Transverse colon (tissue), 4 donors: ENCODE measurements at regions not wholly inside any gene's neighbourhood (a gene's known extent, or its start where the extent isn't known, plus 50 kb on each side); places are given as distances from the start of the nearest gene placed in this dataset.
"Not testable (repeated sequence)": the region's sequence is repeated elsewhere in the genome, so short reads cannot be mapped to it uniquely, and the experiment has no call there.

ENCODE experiments used
- CTCF ChIP-seq, 5 experiments: fragments of 200-600 bp in 3 of 5; fragments of 450-650 bp in 2 of 5; sonication (generic) in 3 of 5; IDR thresholded peaks; 1 replicate in 2 of 5; 2 replicates in 3 of 5; pipeline ENCODE4 v1.5.1; 2016 to 2017; ENCODE audit warnings: antibody characterized with exemption in 5 of 5, inconsistent platforms in 3 of 5, mild to moderate bottlenecking in 2 of 5, moderate library complexity in 1 of 5
- EP300 ChIP-seq: sonication (generic); formaldehyde crosslinking; IDR thresholded peaks from one replicate; pipeline ENCODE4 v1.6.1; 2017; ENCODE audit warnings: antibody characterized with exemption, low read depth
- POLR2A ChIP-seq: fragments of 450-650 bp; IDR thresholded peaks from one replicate; pipeline ENCODE4 v1.6.1; 2016; ENCODE audit warnings: antibody characterized with exemption, mild to moderate bottlenecking, moderate library complexity
- POLR2AphosphoS5 ChIP-seq, 3 donors: sonication (generic); formaldehyde crosslinking; IDR thresholded peaks; one replicate each; pipeline ENCODE4 v1.6.1; 2016; ENCODE audit warnings: antibody characterized with exemption in 3 of 3

- TF ChIP-seq CTCF (IDR thresholded peaks at IDR 0.05); POLR2A; POLR2AphosphoS5 (IDR thresholded peaks at IDR 0.05); EP300: not testable (repeated sequence)
Observed at GRCh38 chr20:60199132-60199531, 240.9 kb downstream of the CDH26 start.
